Tibial nerve (tissue), 4 donors: ENCODE measurements at regions not wholly inside any gene's neighbourhood (a gene's known extent, or its start where the extent isn't known, plus 50 kb on each side); places are given as distances from the start of the nearest gene placed in this dataset.

Source experiments
- DNase-seq, 2 donors: peaks; one replicate each; pipeline ENCODE4 v3.0.0-alpha.2; 2019; ENCODE audit warnings: low spot score in 2 of 2
- H3K27ac ChIP-seq, 4 donors: fragments of 200-600 bp; sonication (generic) in 3 of 4; one replicate each; pipeline ENCODE4 v1.5.1; 2017 to 2019; ENCODE audit warnings: mild to moderate bottlenecking in 1 of 4
- H3K27me3 ChIP-seq, 2 donors: fragments of 200-600 bp; sonication (generic) in 1 of 2; one replicate each; pipeline versions ENCODE4 v1.5.1 to v1.6.0; 2017 to 2019
- H3K36me3 ChIP-seq, 3 donors: fragments of 200-600 bp; sonication (generic); one replicate each; pipeline ENCODE4 v1.5.1; 2018 to 2019
- H3K4me1 ChIP-seq, 4 donors: fragments of 200-600 bp; sonication (generic) in 3 of 4; one replicate each; pipeline ENCODE4 v1.5.1; 2017 to 2019
- H3K4me3 ChIP-seq, 4 donors: fragments of 200-600 bp; sonication (generic) in 3 of 4; one replicate each; pipeline ENCODE4 v1.5.1; 2017 to 2019; ENCODE audit warnings: mild to moderate bottlenecking in 1 of 4, moderate library complexity in 1 of 4
- H3K9me3 ChIP-seq, 4 donors: fragments of 200-600 bp; sonication (generic) in 3 of 4; one replicate each; pipeline ENCODE4 v1.5.1; 2017 to 2019
- EP300 ChIP-seq, 2 donors: sonication (generic); formaldehyde crosslinking; IDR thresholded peaks; one replicate each; pipeline ENCODE4 v1.6.1; 2017; ENCODE audit warnings: antibody characterized with exemption in 2 of 2, mild to moderate bottlenecking in 1 of 2
- POLR2A ChIP-seq, 2 donors: fragments of 450-650 bp; IDR thresholded peaks; one replicate each; pipeline ENCODE4 v1.6.1; 2017; ENCODE audit warnings: antibody characterized with exemption in 2 of 2, mild to moderate bottlenecking in 2 of 2, moderate library complexity in 2 of 2
- WGBS, 2 donors: methylation state at CpG; one replicate each; pipeline ENCODE4 v1.1.5; 2018; 5-methylcytosine and 5-hydroxymethylcytosine counted together
- TF ChIP-seq, protein P1 (sequence below), 5 experiments: fragments of 200-600 bp in 3 of 5; fragments of 450-650 bp in 2 of 5; sonication (generic) in 3 of 5; IDR thresholded peaks; one replicate each; pipeline ENCODE4 v1.5.1; 2016 to 2019; ENCODE audit warnings: antibody characterized with exemption in 5 of 5, mild to moderate bottlenecking in 3 of 5, moderate library complexity in 2 of 5

GRCh38 chr2:49226360-49226759 is 72.0 kb upstream of the FSHR start:
- H3K27ac ChIP-seq, result no peak overlapping the region
- 46 to 49% methylated on average over 4 of the region's 4 CpGs for WGBS, 2 donors
- no peaks in the 10 kb centered on the region for H3K9me3 ChIP-seq
- TF ChIP-seq POLR2A (IDR thresholded peaks at IDR 0.05), result no peak
- TF ChIP-seq, protein P1, sequence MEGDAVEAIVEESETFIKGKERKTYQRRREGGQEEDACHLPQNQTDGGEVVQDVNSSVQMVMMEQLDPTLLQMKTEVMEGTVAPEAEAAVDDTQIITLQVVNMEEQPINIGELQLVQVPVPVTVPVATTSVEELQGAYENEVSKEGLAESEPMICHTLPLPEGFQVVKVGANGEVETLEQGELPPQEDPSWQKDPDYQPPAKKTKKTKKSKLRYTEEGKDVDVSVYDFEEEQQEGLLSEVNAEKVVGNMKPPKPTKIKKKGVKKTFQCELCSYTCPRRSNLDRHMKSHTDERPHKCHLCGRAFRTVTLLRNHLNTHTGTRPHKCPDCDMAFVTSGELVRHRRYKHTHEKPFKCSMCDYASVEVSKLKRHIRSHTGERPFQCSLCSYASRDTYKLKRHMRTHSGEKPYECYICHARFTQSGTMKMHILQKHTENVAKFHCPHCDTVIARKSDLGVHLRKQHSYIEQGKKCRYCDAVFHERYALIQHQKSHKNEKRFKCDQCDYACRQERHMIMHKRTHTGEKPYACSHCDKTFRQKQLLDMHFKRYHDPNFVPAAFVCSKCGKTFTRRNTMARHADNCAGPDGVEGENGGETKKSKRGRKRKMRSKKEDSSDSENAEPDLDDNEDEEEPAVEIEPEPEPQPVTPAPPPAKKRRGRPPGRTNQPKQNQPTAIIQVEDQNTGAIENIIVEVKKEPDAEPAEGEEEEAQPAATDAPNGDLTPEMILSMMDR (IDR thresholded peaks at IDR 0.05), result no peak
- TF ChIP-seq EP300 (IDR thresholded peaks at IDR 0.05), result no peak
- DNase-seq, result no peak
- no peaks in the 10 kb centered on the region for H3K4me1 ChIP-seq
- H3K27me3 ChIP-seq, result no peaks in the 10 kb centered on the region
- H3K4me3 ChIP-seq, result no peak overlapping the region
- H3K36me3 ChIP-seq, result no peaks in the 10 kb centered on the region

GRCh38 chr2:49225126-49225525 is 70.8 kb upstream of the FSHR start:
- H3K27me3 ChIP-seq, result no peaks in the 10 kb centered on the region
- no peak for DNase-seq
- no peak overlapping the region for H3K27ac ChIP-seq
- no peaks in the 10 kb centered on the region for H3K9me3 ChIP-seq
- no peak for TF ChIP-seq EP300 (IDR thresholded peaks at IDR 0.05)
- TF ChIP-seq, protein P1 (IDR thresholded peaks at IDR 0.05), result no peak
- H3K4me1 ChIP-seq, result no peaks in the 10 kb centered on the region
- H3K36me3 ChIP-seq, result no peaks in the 10 kb centered on the region
- H3K4me3 ChIP-seq, result no peak overlapping the region

GRCh38 chr2:49224426-49225010 is 70.2 kb upstream of the FSHR start:
- H3K4me1 ChIP-seq, result no peaks in the 10 kb centered on the region
- no peak for DNase-seq
- TF ChIP-seq POLR2A (IDR thresholded peaks at IDR 0.05) (no peak), EP300 (IDR thresholded peaks at IDR 0.05) (no peak)
- TF ChIP-seq, protein P1 (IDR thresholded peaks at IDR 0.05), result no peak
- WGBS, 2 donors, result 51 to 71% methylated on average over 4 of the region's 4 CpGs
- no peaks in the 10 kb centered on the region for H3K9me3 ChIP-seq
- H3K27me3 ChIP-seq, result no peaks in the 10 kb centered on the region
- H3K4me3 ChIP-seq, result no peak overlapping the region
- no peak overlapping the region for H3K27ac ChIP-seq
- H3K36me3 ChIP-seq, result no peaks in the 10 kb centered on the region

GRCh38 chr2:49222975-49223528 is 68.7 kb upstream of the FSHR start:
- Histone ChIP-seq H3K36me3 (no peaks in the 10 kb centered on the region), H3K9me3 (no peaks in the 10 kb centered on the region), H3K4me3 (no peak overlapping the region), H3K27ac (no peak overlapping the region), H3K4me1 (no peaks in the 10 kb centered on the region), H3K27me3 (no peaks in the 10 kb centered on the region)
- DNase-seq, result no peak
- WGBS, 2 donors, result 45 to 75% methylated on average over 3 of the region's 3 CpGs
- TF ChIP-seq POLR2A (IDR thresholded peaks at IDR 0.05), result no peak
- no peak for TF ChIP-seq EP300 (IDR thresholded peaks at IDR 0.05)
- TF ChIP-seq, protein P1 (IDR thresholded peaks at IDR 0.05), result no peak

- H3K4me1 ChIP-seq, result no peaks in the 10 kb centered on the region
- no peaks in the 10 kb centered on the region for H3K27me3 ChIP-seq
- no peak for DNase-seq
- H3K27ac ChIP-seq, result no peak overlapping the region
- no peak for TF ChIP-seq EP300 (IDR thresholded peaks at IDR 0.05)
- TF ChIP-seq, protein P1 (IDR thresholded peaks at IDR 0.05), result no peak
- no peak for TF ChIP-seq POLR2A (IDR thresholded peaks at IDR 0.05)
- no peaks in the 10 kb centered on the region for H3K36me3 ChIP-seq
- H3K9me3 ChIP-seq, result no peaks in the 10 kb centered on the region
- whole genome bisulfite sequencing, 2 donors, result 83 to 85% methylated on average over 1 of the region's 1 CpG
- no peak overlapping the region for H3K4me3 ChIP-seq
Measured at GRCh38 chr2:49219741-49220140, 65.4 kb upstream of the FSHR start.
